SU-DHL-6 (cell line): ENCODE measurements at regions not wholly inside any gene's neighbourhood (a gene's known extent, or its start where the extent isn't known, plus 50 kb on each side); places are given as distances from the start of the nearest gene placed in this dataset.
A peak's percentile ranks its signal among the peaks of the same experiment; 100 is the strongest.

ENCODE experiments used
- H2AFZ ChIP-seq: fragments of 200-600 bp; sonication (generic); 2 replicates; pipeline ENCODE4 v1.6.1; 2014; ENCODE audit warnings: low read depth, mild to moderate bottlenecking, moderate library complexity, mixed read lengths, antibody characterized with exemption, low read length; ENCODE audit not compliant: severe bottlenecking
- H3F3A ChIP-seq: fragments of 200-600 bp; shearing (Covaris generic); 2 replicates; pipeline ENCODE4 v1.6.0; 2016; ENCODE audit warnings: antibody characterized with exemption, mild to moderate bottlenecking; ENCODE audit not compliant: insufficient read depth
- H3K27ac ChIP-seq: fragments of 200-600 bp; sonication (generic); 2 replicates; pipeline ENCODE4 v1.5.1; 2016; ENCODE audit warnings: low read depth, mild to moderate bottlenecking, low read length, moderate library complexity, mixed read lengths
- H3K27me3 ChIP-seq: fragments of 200-600 bp; sonication (generic), shearing (Covaris generic); 2 replicates; pipeline ENCODE4 v1.6.0; 2014; ENCODE audit warnings: mild to moderate bottlenecking, low read length
- H3K36me3 ChIP-seq: fragments of 200-600 bp; sonication (generic); 2 replicates; pipeline ENCODE4 v1.6.1; 2014; ENCODE audit warnings: mild to moderate bottlenecking, low read length, mixed read lengths
- H3K4me2 ChIP-seq: fragments of 300-600, 200-600 bp; shearing (Covaris generic), sonication (generic); 2 replicates; pipeline ENCODE4 v1.6.0; 2014; ENCODE audit warnings: low read length, low read depth, mild to moderate bottlenecking; ENCODE audit not compliant: poor library complexity, severe bottlenecking
- H3K4me3 ChIP-seq: fragments of 200-600 bp; sonication (generic); 2 replicates; pipeline ENCODE4 v1.5.1; 2014; ENCODE audit warnings: antibody characterized with exemption, low read length, mild to moderate bottlenecking, mixed read lengths; ENCODE audit not compliant: insufficient read depth, poor library complexity, severe bottlenecking
- H3K79me2 ChIP-seq: fragments of 200-600 bp; sonication (generic); 2 replicates; pipeline ENCODE4 v1.6.1; 2014; ENCODE audit warnings: mild to moderate bottlenecking, low read length, moderate library complexity; ENCODE audit not compliant: insufficient read depth
- H3K9ac ChIP-seq: fragments of 200-600 bp; sonication (generic); 2 replicates; pipeline ENCODE4 v1.7.0; 2014; ENCODE audit warnings: mild to moderate bottlenecking, low read length
- H3K9me2 ChIP-seq: fragments of 200-600 bp; sonication (generic); replicated peaks from 2 replicates; pipeline ENCODE4 v1.6.1; 2014; ENCODE audit warnings: low read length; ENCODE audit not compliant: insufficient read depth
- H3K9me3 ChIP-seq: fragments of 200-600 bp; sonication (generic); 2 replicates; pipeline ENCODE4 v1.6.1; 2014; ENCODE audit warnings: low read length, mixed read lengths; ENCODE audit not compliant: insufficient read depth
- H4K20me1 ChIP-seq: fragments of 200-600 bp; sonication (generic); 2 replicates; pipeline ENCODE4 v1.6.1; 2014; ENCODE audit warnings: low read depth, mild to moderate bottlenecking, antibody characterized with exemption, low read length, moderate library complexity, mixed read lengths
- EZH2phosphoT487 ChIP-seq: fragments of 200-600 bp; sonication (generic), shearing (Covaris generic); conservative IDR thresholded peaks from 2 replicates; pipeline ENCODE4 v1.6.1; 2018; ENCODE audit warnings: mild to moderate bottlenecking, antibody characterized with exemption, low read length, moderate library complexity, mixed read lengths
- TF ChIP-seq, protein P1 (sequence below): fragments of 200-600 bp; sonication (generic); IDR thresholded peaks from one replicate; pipeline ENCODE4 v1.5.1; 2017; ENCODE audit warnings: antibody characterized with exemption, mild to moderate bottlenecking, low read length, moderate library complexity; ENCODE audit not compliant: insufficient read depth, poor library complexity, severe bottlenecking

DNA sequence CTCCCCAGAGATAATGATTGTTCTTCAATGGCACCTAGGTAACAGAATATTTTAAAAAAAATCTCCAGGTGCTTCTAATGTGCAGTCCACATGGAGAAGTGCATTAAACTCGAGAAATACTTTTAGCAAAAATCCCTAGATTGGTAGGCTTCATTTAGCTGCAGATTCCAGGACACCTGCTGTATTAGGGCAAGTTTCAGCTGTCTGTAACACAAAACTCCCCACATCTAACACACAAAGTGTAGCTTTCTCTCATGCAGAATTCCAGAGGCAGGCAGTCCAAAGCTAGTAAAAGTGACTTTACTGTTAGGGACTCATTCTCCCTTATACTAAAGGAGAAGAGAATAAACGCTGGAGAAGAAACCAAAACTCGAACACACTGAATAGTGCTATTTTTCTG lies 1414.3 kb upstream of the B3GALT2 start:
- Histone ChIP-seq H3F3A (0 out of 2 replicates have a peak, but pooled peaks cover 3% of the 10 kb centered on the region), H3K9ac (peak overlapping the region; percentile 8; the same call in 1 of the 2 replicates), H3K9me3 (no peaks in the 10 kb centered on the region), H2AFZ (peak overlapping the region; percentile 94), H4K20me1 (no peaks in the 10 kb centered on the region), H3K79me2 (no peaks in the 10 kb centered on the region), H3K9me2 (no peaks in the 10 kb centered on the region), H3K36me3 (no peaks in the 10 kb centered on the region), H3K27ac (no peak overlapping the region), H3K4me3 (peak overlapping the region; percentile 20), H3K4me2 (peak overlapping the region; percentile 60), H3K27me3 (no peaks in the 10 kb centered on the region)
- no peak for TF ChIP-seq EZH2phosphoT487
- TF ChIP-seq, protein P1, sequence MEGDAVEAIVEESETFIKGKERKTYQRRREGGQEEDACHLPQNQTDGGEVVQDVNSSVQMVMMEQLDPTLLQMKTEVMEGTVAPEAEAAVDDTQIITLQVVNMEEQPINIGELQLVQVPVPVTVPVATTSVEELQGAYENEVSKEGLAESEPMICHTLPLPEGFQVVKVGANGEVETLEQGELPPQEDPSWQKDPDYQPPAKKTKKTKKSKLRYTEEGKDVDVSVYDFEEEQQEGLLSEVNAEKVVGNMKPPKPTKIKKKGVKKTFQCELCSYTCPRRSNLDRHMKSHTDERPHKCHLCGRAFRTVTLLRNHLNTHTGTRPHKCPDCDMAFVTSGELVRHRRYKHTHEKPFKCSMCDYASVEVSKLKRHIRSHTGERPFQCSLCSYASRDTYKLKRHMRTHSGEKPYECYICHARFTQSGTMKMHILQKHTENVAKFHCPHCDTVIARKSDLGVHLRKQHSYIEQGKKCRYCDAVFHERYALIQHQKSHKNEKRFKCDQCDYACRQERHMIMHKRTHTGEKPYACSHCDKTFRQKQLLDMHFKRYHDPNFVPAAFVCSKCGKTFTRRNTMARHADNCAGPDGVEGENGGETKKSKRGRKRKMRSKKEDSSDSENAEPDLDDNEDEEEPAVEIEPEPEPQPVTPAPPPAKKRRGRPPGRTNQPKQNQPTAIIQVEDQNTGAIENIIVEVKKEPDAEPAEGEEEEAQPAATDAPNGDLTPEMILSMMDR: no peak

DNA sequence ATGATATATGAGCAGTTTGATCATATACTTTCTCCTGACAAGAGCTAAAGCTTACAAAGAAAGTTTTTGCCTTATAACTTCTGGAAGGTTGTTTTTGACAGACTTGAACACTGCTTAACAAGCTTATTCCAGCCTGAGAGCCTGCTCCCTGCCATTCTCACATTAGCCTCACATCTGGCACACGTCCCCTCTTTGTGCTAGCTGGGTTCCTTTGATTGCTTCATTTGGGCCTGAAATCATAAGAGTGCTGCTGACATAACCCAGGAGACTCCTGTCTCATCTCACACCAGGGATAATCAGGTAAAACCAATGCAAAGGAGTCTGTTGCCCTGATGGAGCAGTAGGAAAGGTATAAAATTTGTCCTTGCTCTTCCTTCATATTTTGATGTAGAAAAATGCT lies 1411.7 kb upstream of the B3GALT2 start:
- H3K9me3 ChIP-seq: no peaks in the 10 kb centered on the region
- peak overlapping the region; percentile 70 for H2AFZ ChIP-seq
- H3K9ac ChIP-seq: no peak overlapping the region
- H3K9me2 ChIP-seq: no peaks in the 10 kb centered on the region
- no peaks in the 10 kb centered on the region for H3K27me3 ChIP-seq
- no peaks in the 10 kb centered on the region for H3K79me2 ChIP-seq
- TF ChIP-seq, protein P1: no peak
- TF ChIP-seq EZH2phosphoT487: no peak
- no peak overlapping the region for H3K27ac ChIP-seq
- H3K36me3 ChIP-seq: no peaks in the 10 kb centered on the region
- H4K20me1 ChIP-seq: no peaks in the 10 kb centered on the region
- 0 out of 2 replicates have a peak, but pooled peaks cover 3% of the 10 kb centered on the region for H3F3A ChIP-seq
- H3K4me2 ChIP-seq: no peak overlapping the region
- no peak overlapping the region for H3K4me3 ChIP-seq

DNA sequence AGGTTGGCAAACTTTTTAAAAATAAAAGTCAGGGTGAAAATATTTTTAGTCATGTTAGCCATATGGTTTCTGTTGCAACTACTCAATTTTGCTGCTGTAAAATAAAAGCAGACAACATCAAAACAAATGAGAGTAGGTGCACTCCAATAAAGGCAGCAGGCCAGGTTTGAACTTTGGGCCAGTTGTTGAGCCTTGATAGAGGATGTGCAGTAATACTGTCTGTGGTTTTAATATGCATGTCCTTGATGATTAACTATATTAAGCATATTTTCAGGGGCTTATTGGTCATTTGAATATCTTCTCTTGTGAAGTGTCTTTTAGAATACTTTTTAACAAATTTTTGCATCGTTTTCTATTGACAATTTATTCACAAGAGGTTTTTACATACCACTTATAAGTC lies 1399.9 kb upstream of the B3GALT2 start:
- Histone ChIP-seq H3K27me3 (no peaks in the 10 kb centered on the region), H3F3A (no peaks in the 10 kb centered on the region), H3K4me2 (no peak overlapping the region), H3K9ac (no peak overlapping the region), H3K27ac (no peak overlapping the region), H3K9me2 (no peaks in the 10 kb centered on the region), H3K36me3 (peaks cover 2% of the 10 kb centered on the region; the same call in 1 of the 2 replicates), H3K79me2 (no peaks in the 10 kb centered on the region), H2AFZ (no peak overlapping the region), H4K20me1 (no peaks in the 10 kb centered on the region), H3K4me3 (no peak overlapping the region), H3K9me3 (no peaks in the 10 kb centered on the region)
- TF ChIP-seq, protein P1: no peak
- TF ChIP-seq EZH2phosphoT487: no peak
